ENCODE measurements at regions not wholly inside any gene's neighbourhood (a gene's known extent, or its start where the extent isn't known, plus 50 kb on each side); places are given as distances from the start of the nearest gene placed in this dataset.
"Not testable (repeated sequence)": the region's sequence is repeated elsewhere in the genome, so short reads cannot be mapped to it uniquely, and the experiment has no call there.

DNA sequence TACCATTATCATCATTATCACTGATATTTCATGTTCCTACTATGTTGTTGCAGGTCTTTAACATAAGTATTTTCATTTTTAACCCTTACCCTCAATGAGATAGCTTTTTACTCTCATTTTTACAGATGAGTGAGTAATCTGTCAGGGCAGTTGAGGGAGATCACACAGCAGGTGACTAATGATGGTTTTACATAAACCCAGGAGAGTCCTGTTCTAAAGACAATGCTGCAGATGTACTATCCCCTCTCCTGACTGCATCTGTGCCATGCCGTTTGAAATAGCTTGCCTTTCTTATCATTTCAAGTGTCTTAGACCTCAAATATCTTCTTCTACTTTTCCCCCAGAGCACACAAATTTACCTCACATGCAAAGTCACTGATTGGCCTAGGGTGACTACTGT is 1552.1 kb upstream of the SEL1L start:
- H3K27ac ChIP-seq (ENCODE audit: low read length) = no peak overlapping the region
- H3K4me1 ChIP-seq (ENCODE audit: control insufficient read depth, insufficient read depth, low read length) = no peaks in the 10 kb centered on the region
- no peaks in the 10 kb centered on the region for H3K27me3 ChIP-seq (ENCODE audit: control insufficient read depth, insufficient read depth, low read length)
- no peak for DNase-seq
- 40% methylated on average over 1 of the region's 1 CpG for WGBS (ENCODE audit: insufficient coverage, low lambda C conversion rate)
- H3K4me3 ChIP-seq (ENCODE audit: low read length) = no peak overlapping the region
- H3K9me3 ChIP-seq (ENCODE audit: control insufficient read depth, low read depth, low read length) = no peaks in the 10 kb centered on the region
- no peaks in the 10 kb centered on the region for H3K36me3 ChIP-seq (ENCODE audit: control insufficient read depth, insufficient read depth, low read length)

DNA sequence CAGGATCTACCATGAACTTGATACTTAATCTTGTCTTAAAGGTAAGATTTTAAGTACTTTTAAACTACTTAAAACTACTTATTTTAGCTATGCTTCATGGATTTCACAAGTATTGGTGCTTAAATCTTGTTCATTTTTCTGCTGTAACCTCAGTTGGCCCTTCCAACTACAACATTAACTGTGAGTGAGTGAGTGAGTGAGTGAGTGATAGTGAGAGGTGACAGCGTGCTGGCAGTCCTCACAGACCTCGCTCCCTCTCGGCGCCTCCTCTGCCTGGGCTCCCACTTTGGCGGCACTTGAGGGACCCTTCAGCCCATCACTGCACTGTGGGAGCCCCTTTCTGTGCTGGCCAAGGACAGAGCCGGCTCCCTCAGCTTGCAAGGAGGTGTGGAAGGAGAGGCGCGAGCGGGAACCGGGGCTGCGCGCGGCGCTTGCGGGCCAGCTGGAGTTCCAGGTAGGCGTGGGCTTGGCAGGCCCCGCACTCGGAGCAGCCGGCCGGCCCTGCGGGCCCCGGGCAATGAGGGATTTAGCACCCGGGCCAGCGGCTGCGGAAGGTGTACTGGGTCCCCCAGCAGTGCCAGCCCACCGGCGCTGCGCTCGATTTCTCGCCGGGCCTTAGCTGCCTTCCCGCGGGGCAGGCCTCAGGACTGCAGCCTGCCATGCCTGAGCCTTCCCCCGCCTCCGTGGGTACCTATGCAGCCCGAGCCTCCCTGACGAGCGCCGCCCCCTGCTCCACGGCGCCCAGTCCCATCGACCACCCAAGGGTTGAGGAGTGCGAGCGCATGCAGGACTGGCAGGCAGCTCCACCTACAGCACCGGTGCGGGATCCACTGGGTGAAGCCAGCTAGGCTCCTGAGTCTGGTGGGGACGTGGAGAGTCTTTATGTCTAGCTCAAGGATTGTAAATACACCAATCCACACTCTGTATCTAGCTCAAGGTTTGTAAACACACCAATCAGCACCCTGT is 1558.6 kb upstream of the SEL1L start:
- no CpG with 5 or more reads among the region's 47 CpGs for WGBS (ENCODE audit: insufficient coverage, low lambda C conversion rate)
- H3K4me1 ChIP-seq (ENCODE audit: control insufficient read depth, insufficient read depth, low read length); DNase-seq; H3K27ac ChIP-seq (ENCODE audit: low read length); H3K36me3 ChIP-seq (ENCODE audit: control insufficient read depth, insufficient read depth, low read length); H3K27me3 ChIP-seq (ENCODE audit: control insufficient read depth, insufficient read depth, low read length); H3K4me3 ChIP-seq (ENCODE audit: low read length); H3K9me3 ChIP-seq (ENCODE audit: control insufficient read depth, low read depth, low read length): not testable (repeated sequence)

DNA sequence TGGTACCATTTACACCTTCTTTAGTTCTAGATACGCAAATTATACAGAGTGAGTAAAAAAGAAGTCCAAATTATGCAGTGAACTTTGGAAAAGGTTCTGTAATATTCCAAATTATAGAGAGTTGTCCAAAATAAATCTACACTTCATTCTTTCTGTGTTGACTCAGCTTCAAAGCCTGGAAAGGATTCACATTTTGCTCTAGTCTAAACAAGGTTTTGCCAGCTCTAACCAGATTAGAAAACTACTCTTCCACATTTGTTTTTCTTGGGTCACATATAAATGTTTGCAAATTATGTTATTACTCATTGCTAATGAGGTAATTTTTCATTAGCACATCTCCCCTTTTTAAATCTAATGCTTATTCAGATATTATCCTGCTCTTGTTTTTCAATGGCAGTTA is 1562.4 kb upstream of the SEL1L start:
- H3K36me3 ChIP-seq (ENCODE audit: control insufficient read depth, insufficient read depth, low read length) = no peaks in the 10 kb centered on the region
- no peaks in the 10 kb centered on the region for H3K9me3 ChIP-seq (ENCODE audit: control insufficient read depth, low read depth, low read length)
- H3K4me3 ChIP-seq (ENCODE audit: low read length) = no peak overlapping the region
- no peaks in the 10 kb centered on the region for H3K27me3 ChIP-seq (ENCODE audit: control insufficient read depth, insufficient read depth, low read length)
- H3K4me1 ChIP-seq (ENCODE audit: control insufficient read depth, insufficient read depth, low read length) = no peaks in the 10 kb centered on the region
- 80% methylated on average over 1 of the region's 1 CpG for WGBS (ENCODE audit: insufficient coverage, low lambda C conversion rate)
- H3K27ac ChIP-seq (ENCODE audit: low read length) = no peak overlapping the region
- no peak for DNase-seq

DNA sequence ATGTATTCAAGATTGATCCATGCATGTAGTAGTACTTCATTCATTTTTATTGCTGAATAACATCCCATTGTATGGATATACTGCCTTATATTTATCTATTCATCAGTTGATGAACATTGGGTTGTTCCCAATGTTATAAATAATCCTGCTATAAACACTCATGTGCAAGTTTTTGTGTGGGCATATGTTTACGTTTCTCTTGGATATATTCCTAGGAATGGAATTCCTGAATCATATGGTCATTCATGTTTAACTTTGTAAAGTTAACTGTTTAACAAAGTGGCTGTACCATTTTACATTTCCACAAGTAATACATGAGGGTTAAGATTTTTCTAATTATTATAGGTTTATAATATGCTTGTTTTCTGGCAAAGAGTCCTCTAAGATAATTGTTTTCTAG is 1568.2 kb upstream of the SEL1L start:
- WGBS (ENCODE audit: insufficient coverage, low lambda C conversion rate) = 80% methylated on average over 1 of the region's 1 CpG
- H3K4me3 ChIP-seq (ENCODE audit: low read length) = no peak overlapping the region
- no peak for DNase-seq

DNA sequence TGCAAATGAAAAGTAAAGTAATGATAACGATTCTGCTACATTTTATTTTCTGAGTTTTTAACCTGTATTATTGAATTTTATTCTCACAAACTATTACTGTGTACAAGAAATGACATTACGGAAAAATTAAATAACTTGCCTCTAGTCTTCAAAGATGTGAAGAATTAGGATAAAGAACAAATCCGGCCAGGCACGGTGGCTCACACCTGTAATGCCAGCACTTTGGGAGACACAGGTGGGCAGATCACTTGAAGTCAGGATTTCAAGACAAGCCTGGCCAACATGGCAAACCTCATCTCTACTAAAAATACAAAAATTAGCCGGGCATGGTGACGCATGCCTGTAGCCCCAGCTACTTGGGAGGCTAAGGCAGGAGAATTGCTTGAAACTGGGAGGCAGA is 1584.4 kb upstream of the SEL1L start:
- 94% methylated on average over 2 of the region's 6 CpGs for WGBS (ENCODE audit: insufficient coverage, low lambda C conversion rate)
- Histone ChIP-seq H3K9me3 (ENCODE audit: control insufficient read depth, low read depth, low read length) (no peaks in the 10 kb centered on the region), H3K4me1 (ENCODE audit: control insufficient read depth, insufficient read depth, low read length) (no peaks in the 10 kb centered on the region), H3K27ac (ENCODE audit: low read length) (no peak overlapping the region), H3K36me3 (ENCODE audit: control insufficient read depth, insufficient read depth, low read length) (no peaks in the 10 kb centered on the region), H3K4me3 (ENCODE audit: low read length) (no peak overlapping the region), H3K27me3 (ENCODE audit: control insufficient read depth, insufficient read depth, low read length) (no peaks in the 10 kb centered on the region)
- DNase-seq = no peak

More for the DNA sequence above, 1568.2 kb upstream of the SEL1L start:
- H3K4me1 ChIP-seq (ENCODE audit: control insufficient read depth, insufficient read depth, low read length) = no peaks in the 10 kb centered on the region
- no peak overlapping the region for H3K27ac ChIP-seq (ENCODE audit: low read length)
- no peaks in the 10 kb centered on the region for H3K36me3 ChIP-seq (ENCODE audit: control insufficient read depth, insufficient read depth, low read length)
- no peaks in the 10 kb centered on the region for H3K9me3 ChIP-seq (ENCODE audit: control insufficient read depth, low read depth, low read length)
- no peaks in the 10 kb centered on the region for H3K27me3 ChIP-seq (ENCODE audit: control insufficient read depth, insufficient read depth, low read length)

DNA sequence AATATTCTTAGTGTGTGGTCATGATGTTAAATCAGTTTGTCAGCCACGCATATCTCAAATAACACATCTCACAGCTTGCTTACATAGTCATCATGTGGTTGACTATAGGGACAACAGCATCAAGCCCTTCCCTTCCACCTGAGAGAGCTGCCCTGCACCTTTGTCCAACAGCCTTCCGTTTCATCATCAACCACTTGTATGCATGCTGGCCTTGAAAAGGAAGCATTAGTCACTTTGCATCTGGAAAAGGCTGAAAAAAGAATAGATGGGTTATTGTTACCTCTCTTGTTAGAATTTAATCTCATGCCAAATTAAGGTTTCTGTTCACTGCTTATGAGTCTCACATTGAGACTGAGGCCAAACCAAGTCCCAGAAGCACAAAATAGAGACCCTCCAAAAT is 1586.5 kb upstream of the SEL1L start:
- H3K9me3 ChIP-seq (ENCODE audit: control insufficient read depth, low read depth, low read length) = no peaks in the 10 kb centered on the region
- no CpG with 5 or more reads among the region's 2 CpGs for WGBS (ENCODE audit: insufficient coverage, low lambda C conversion rate)
- no peaks in the 10 kb centered on the region for H3K27me3 ChIP-seq (ENCODE audit: control insufficient read depth, insufficient read depth, low read length)
- H3K27ac ChIP-seq (ENCODE audit: low read length) = no peak overlapping the region
- DNase-seq = no peak
- H3K4me3 ChIP-seq (ENCODE audit: low read length) = no peak overlapping the region
- H3K36me3 ChIP-seq (ENCODE audit: control insufficient read depth, insufficient read depth, low read length) = no peaks in the 10 kb centered on the region
- no peaks in the 10 kb centered on the region for H3K4me1 ChIP-seq (ENCODE audit: control insufficient read depth, insufficient read depth, low read length)

DNA sequence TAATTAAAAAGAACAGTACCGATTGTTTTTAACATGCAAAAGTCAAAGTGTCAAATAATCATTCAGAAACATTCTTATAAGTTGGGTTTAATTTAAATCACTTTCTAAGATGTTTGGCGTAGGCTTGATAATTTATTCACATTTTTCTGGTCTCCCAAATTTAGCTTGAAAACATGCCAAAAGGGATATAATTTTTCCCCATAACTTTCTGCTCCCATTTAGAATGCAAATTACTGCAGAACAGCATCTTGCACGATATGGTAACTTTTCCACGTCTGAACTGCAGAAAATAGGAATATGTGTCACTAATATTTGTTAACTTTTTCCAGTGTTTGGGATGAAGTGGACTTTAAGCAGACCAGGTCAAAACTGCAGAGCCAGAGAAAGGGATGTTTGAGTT is 1592.4 kb upstream of the SEL1L start:
- Histone ChIP-seq H3K36me3 (ENCODE audit: control insufficient read depth, insufficient read depth, low read length) (no peaks in the 10 kb centered on the region), H3K9me3 (ENCODE audit: control insufficient read depth, low read depth, low read length) (no peaks in the 10 kb centered on the region), H3K4me3 (ENCODE audit: low read length) (no peak overlapping the region), H3K27me3 (ENCODE audit: control insufficient read depth, insufficient read depth, low read length) (no peaks in the 10 kb centered on the region), H3K4me1 (ENCODE audit: control insufficient read depth, insufficient read depth, low read length) (no peaks in the 10 kb centered on the region), H3K27ac (ENCODE audit: low read length) (no peak overlapping the region)
- WGBS (ENCODE audit: insufficient coverage, low lambda C conversion rate) = 100% methylated on average over 2 of the region's 4 CpGs
- no peak for DNase-seq

DNA sequence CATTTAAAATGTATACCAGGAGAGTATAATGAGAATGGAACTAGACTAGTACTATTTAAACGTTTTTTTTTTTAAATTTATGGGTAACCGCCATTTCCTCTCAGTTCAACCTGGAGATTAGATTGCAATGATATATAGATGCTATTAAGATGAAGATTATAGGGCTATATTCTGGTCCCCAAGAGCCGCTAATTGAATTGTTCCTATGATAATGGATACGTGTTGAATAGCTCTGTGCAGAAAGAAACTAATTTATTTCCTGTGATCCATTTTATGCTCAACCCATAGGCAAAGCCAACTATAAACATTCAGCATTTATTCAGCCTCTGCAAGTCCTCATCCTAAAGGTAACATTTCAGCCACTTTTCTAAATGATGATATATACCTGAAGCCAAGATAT is 1595.1 kb upstream of the SEL1L start:
- Histone ChIP-seq H3K4me3 (ENCODE audit: low read length) (no peak overlapping the region), H3K27me3 (ENCODE audit: control insufficient read depth, insufficient read depth, low read length) (no peaks in the 10 kb centered on the region), H3K27ac (ENCODE audit: low read length) (no peak overlapping the region), H3K4me1 (ENCODE audit: control insufficient read depth, insufficient read depth, low read length) (no peaks in the 10 kb centered on the region), H3K9me3 (ENCODE audit: control insufficient read depth, low read depth, low read length) (no peaks in the 10 kb centered on the region), H3K36me3 (ENCODE audit: control insufficient read depth, insufficient read depth, low read length) (no peaks in the 10 kb centered on the region)
- DNase-seq = no peak
- 53% methylated on average over 3 of the region's 4 CpGs for WGBS (ENCODE audit: insufficient coverage, low lambda C conversion rate)

DNA sequence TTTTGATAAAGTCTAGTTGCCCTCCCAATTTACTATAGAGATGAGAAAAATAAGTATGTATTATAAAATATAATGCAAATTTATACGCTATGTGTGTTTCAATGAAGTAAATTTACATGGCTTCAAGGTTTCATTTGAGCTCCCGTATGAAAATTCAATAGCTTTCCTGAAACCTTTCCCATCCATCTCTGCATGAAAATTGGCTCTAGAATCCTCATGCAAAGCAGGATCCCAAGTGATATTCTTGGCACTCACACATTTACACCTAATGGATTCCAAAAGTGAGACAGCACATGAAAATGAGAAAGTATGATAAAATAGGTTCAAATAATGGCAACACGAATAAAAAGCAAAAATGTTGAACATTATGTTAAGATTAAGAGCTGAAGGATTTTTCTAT is 1595.8 kb upstream of the SEL1L start:
- Histone ChIP-seq H3K36me3 (ENCODE audit: control insufficient read depth, insufficient read depth, low read length) (no peaks in the 10 kb centered on the region), H3K27me3 (ENCODE audit: control insufficient read depth, insufficient read depth, low read length) (no peaks in the 10 kb centered on the region), H3K9me3 (ENCODE audit: control insufficient read depth, low read depth, low read length) (no peaks in the 10 kb centered on the region), H3K4me1 (ENCODE audit: control insufficient read depth, insufficient read depth, low read length) (no peaks in the 10 kb centered on the region), H3K4me3 (ENCODE audit: low read length) (no peak overlapping the region), H3K27ac (ENCODE audit: low read length) (no peak overlapping the region)
- 100% methylated on average over 1 of the region's 3 CpGs for WGBS (ENCODE audit: insufficient coverage, low lambda C conversion rate)
- no peak for DNase-seq

DNA sequence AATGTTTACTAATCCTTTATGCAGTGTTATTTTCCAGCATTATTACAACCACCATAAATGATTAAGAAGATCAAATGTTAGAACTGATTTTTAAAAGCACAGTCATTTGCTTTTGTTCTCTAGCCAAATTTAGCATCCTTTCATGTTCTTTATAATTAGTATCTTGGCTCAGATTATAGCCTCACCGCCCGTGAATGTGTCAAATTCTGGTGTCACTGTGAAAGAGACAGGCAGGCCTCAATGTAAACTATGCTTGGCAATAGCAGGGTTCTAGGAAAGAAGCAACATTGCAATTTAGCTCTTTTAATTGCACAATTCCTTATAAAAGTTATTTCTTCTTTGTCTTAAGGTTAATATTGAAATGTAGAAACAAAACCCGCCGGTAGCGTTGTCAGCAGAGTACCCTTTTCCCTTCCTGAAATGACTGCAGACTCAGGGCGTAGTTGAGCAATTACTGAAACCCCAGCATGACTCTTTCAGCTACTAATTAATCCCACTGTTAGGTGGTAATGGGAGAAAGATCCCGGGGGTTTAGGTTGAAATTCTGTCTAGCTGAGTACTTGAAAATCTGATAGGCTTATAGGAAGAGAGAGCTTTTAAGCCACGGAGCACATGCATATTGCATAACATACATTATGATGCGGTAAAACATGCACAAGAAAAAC is 1600.5 kb upstream of the SEL1L start:
- no peak for DNase-seq
- 100% methylated on average over 1 of the region's 9 CpGs for WGBS (ENCODE audit: insufficient coverage, low lambda C conversion rate)
- Histone ChIP-seq H3K9me3 (ENCODE audit: control insufficient read depth, low read depth, low read length) (no peaks in the 10 kb centered on the region), H3K4me3 (ENCODE audit: low read length) (no peak overlapping the region), H3K27ac (ENCODE audit: low read length) (no peak overlapping the region), H3K4me1 (ENCODE audit: control insufficient read depth, insufficient read depth, low read length) (no peaks in the 10 kb centered on the region), H3K27me3 (ENCODE audit: control insufficient read depth, insufficient read depth, low read length) (no peaks in the 10 kb centered on the region), H3K36me3 (ENCODE audit: control insufficient read depth, insufficient read depth, low read length) (no peaks in the 10 kb centered on the region)
